Mesothelial cell of epicardium (in vitro differentiated cells): ENCODE measurements at regions not wholly inside any gene's neighbourhood (a gene's known extent, or its start where the extent isn't known, plus 50 kb on each side); places are given as distances from the start of the nearest gene placed in this dataset.

Experiments
- DNase-seq, 2 experiments: peaks; one replicate each; pipeline ENCODE4 v3.0.0; 2021; ENCODE audit warnings: low spot score in 2 of 2; ENCODE audit not compliant: unreplicated experiment in 2 of 2
- H3K27ac Mint-ChIP-seq: 2 replicates; pipeline ENCODE4 v1.8.0; 2021; ENCODE audit warnings: mixed read lengths
- H3K27me3 Mint-ChIP-seq: 2 replicates; pipeline ENCODE4 v1.8.0; 2021; ENCODE audit warnings: low read depth, mixed read lengths
- H3K36me3 Mint-ChIP-seq: 2 replicates; pipeline ENCODE4 v1.8.0; 2021; ENCODE audit warnings: mixed read lengths
- H3K4me1 Mint-ChIP-seq: 2 replicates; pipeline ENCODE4 v1.8.0; 2021; ENCODE audit warnings: mixed read lengths
- H3K4me3 Mint-ChIP-seq: 2 replicates; pipeline ENCODE4 v1.8.0; 2021; ENCODE audit warnings: mild to moderate bottlenecking, moderate library complexity, mixed read lengths
- H3K9me3 Mint-ChIP-seq: 2 replicates; pipeline ENCODE4 v1.8.0; 2021; ENCODE audit warnings: mixed read lengths
- CTCF ChIP-seq: fragments of 200-600 bp; sonication (generic); IDR thresholded peaks from one replicate; pipeline ENCODE4 v1.5.0; 2021; ENCODE audit warnings: antibody characterized with exemption; ENCODE audit not compliant: unreplicated experiment

- no peaks in the 10 kb centered on the region for H3K9me3 Mint-ChIP-seq
- H3K27me3 Mint-ChIP-seq, result no peaks in the 10 kb centered on the region
- TF ChIP-seq CTCF, result no peak
- H3K36me3 Mint-ChIP-seq, result no peaks in the 10 kb centered on the region
- peaks cover under 1% of the 10 kb centered on the region for H3K4me1 Mint-ChIP-seq
- H3K4me3 Mint-ChIP-seq, result no peak overlapping the region
- no peak overlapping the region for H3K27ac Mint-ChIP-seq
- no peak for DNase-seq
Measured at GRCh38 chr4:32254216-32254615, 1534.0 kb downstream of the PCDH7 start.

- no peak for DNase-seq
- no peaks in the 10 kb centered on the region for H3K4me1 Mint-ChIP-seq
- H3K4me3 Mint-ChIP-seq, result no peak overlapping the region
- H3K36me3 Mint-ChIP-seq, result no peaks in the 10 kb centered on the region
- TF ChIP-seq CTCF, result no peak
- no peak overlapping the region for H3K27ac Mint-ChIP-seq
- no peaks in the 10 kb centered on the region for H3K9me3 Mint-ChIP-seq
- no peaks in the 10 kb centered on the region for H3K27me3 Mint-ChIP-seq
Measured at GRCh38 chr4:32258986-32259385, 1538.8 kb downstream of the PCDH7 start.

- Mint-ChIP-seq H3K27me3 (no peaks in the 10 kb centered on the region), H3K36me3 (no peaks in the 10 kb centered on the region), H3K9me3 (peaks cover 2% of the 10 kb centered on the region), H3K27ac (no peak overlapping the region), H3K4me1 (no peaks in the 10 kb centered on the region), H3K4me3 (no peak overlapping the region)
- no peak for DNase-seq
- no peak for TF ChIP-seq CTCF
Measured at GRCh38 chr4:32261196-32261595, 1541.0 kb downstream of the PCDH7 start.

GRCh38 chr4:32268863-32269262, 1548.7 kb downstream of the PCDH7 start:
- Mint-ChIP-seq H3K36me3 (no peaks in the 10 kb centered on the region), H3K27me3 (no peaks in the 10 kb centered on the region), H3K27ac (no peak overlapping the region), H3K4me1 (peaks cover 11% of the 10 kb centered on the region), H3K4me3 (no peak overlapping the region), H3K9me3 (peaks cover 4% of the 10 kb centered on the region)
- DNase-seq, result no peak
- TF ChIP-seq CTCF, result no peak

- Mint-ChIP-seq H3K9me3 (peaks cover 26% of the 10 kb centered on the region), H3K27ac (no peak overlapping the region), H3K27me3 (no peaks in the 10 kb centered on the region), H3K36me3 (peaks cover 4% of the 10 kb centered on the region), H3K4me3 (no peak overlapping the region), H3K4me1 (no peaks in the 10 kb centered on the region)
- TF ChIP-seq CTCF, result no peak
- DNase-seq, result no peak
Measured at GRCh38 chr4:32290102-32290501, 1569.9 kb downstream of the PCDH7 start.

GRCh38 chr4:32318926-32319325, 1598.8 kb downstream of the PCDH7 start:
- no peak for DNase-seq
- H3K27me3 Mint-ChIP-seq, result no peaks in the 10 kb centered on the region
- H3K36me3 Mint-ChIP-seq, result peaks cover 2% of the 10 kb centered on the region
- no peak overlapping the region for H3K27ac Mint-ChIP-seq
- peaks cover 27% of the 10 kb centered on the region for H3K9me3 Mint-ChIP-seq
- no peak for TF ChIP-seq CTCF
- peaks cover 13% of the 10 kb centered on the region for H3K4me1 Mint-ChIP-seq
- no peak overlapping the region for H3K4me3 Mint-ChIP-seq
